IMR-90 (cell line): ENCODE measurements at regions not wholly inside any gene's neighbourhood (a gene's known extent, or its start where the extent isn't known, plus 50 kb on each side); places are given as distances from the start of the nearest gene placed in this dataset.
A peak's percentile ranks its signal among the peaks of the same experiment; 100 is the strongest.

Experiments
- ATAC-seq: fragments of 200-7000 bp; cut with Tn5 transposase; 2 replicates; pipeline ENCODE4 v1.9.1; 2020; ENCODE audit warnings: low read depth, mild to moderate bottlenecking, moderate library complexity
- BruUV-seq: library from RNA; stranded (reverse); fragments of 400-500 nt; replicated peaks from 2 replicates; lab custom pipeline; 2021; lab: Mats Ljungman, UMichigan
- CTCF ChIA-PET: fragments of 300-600 bp; formaldehyde crosslinking; extraction: SDS; loops from one replicate; lab custom pipeline; 2021; ENCODE audit warnings: antibody characterized with exemption; lab: Yijun Ruan, JAX
- POLR2A ChIA-PET: fragments of 300-600 bp; sonication (Branson Sonifier 250); formaldehyde crosslinking; loops from one replicate; lab custom pipeline; 2022; ENCODE audit warnings: antibody characterized with exemption; ENCODE audit not compliant: unreplicated experiment; lab: Charles Lee
- DNase-seq: peaks from one replicate; pipeline ENCODE4 v3.0.0; 2013
- H2AFZ ChIP-seq: replicated peaks from 2 replicates; pipeline ENCODE3; 2013; ENCODE audit warnings: low read length, mild to moderate bottlenecking; ENCODE audit not compliant: poor library complexity
- H2AK5ac ChIP-seq: 2 replicates; pipeline ENCODE4 v1.6.1; 2013; ENCODE audit warnings: low read depth, low read length, inconsistent platforms
- H2AK9ac ChIP-seq: replicated peaks from 2 replicates; pipeline ENCODE3; 2013; ENCODE audit warnings: mild to moderate bottlenecking, low read depth, low read length, moderate library complexity; ENCODE audit not compliant: poor library complexity
- H2BK120ac ChIP-seq: 2 replicates; pipeline ENCODE4 v1.6.1; 2013; ENCODE audit warnings: low read depth, low read length, inconsistent platforms
- H2BK15ac ChIP-seq: 3 replicates; pipeline ENCODE4 v1.6.1; 2013; ENCODE audit warnings: low read depth, low read length, inconsistent platforms
- H2BK20ac ChIP-seq: 2 replicates; pipeline ENCODE4 v1.6.1; 2013; ENCODE audit warnings: low read depth, mild to moderate bottlenecking, inconsistent platforms, low read length, moderate library complexity
- H2BK5ac ChIP-seq: 2 replicates; pipeline ENCODE4 v1.6.1; 2013; ENCODE audit warnings: mild to moderate bottlenecking, low read depth, low read length, inconsistent platforms; ENCODE audit not compliant: poor library complexity, severe bottlenecking
- H3K14ac ChIP-seq: replicated peaks from 2 replicates; pipeline ENCODE4 v1.6.1; 2013; ENCODE audit warnings: low read depth, low read length, inconsistent platforms
- H3K18ac ChIP-seq: 2 replicates; pipeline ENCODE4 v1.6.1; 2013; ENCODE audit warnings: low read depth, low read length, control low read depth
- H3K23ac ChIP-seq: 2 replicates; pipeline ENCODE4 v1.6.1; 2013; ENCODE audit warnings: low read depth, low read length, inconsistent platforms
- H3K27ac ChIP-seq: 2 replicates; pipeline ENCODE4 v1.5.1; 2013; ENCODE audit warnings: mild to moderate bottlenecking, control low read depth, low read length; ENCODE audit not compliant: insufficient read depth
- H3K27me3 ChIP-seq: 2 replicates; pipeline ENCODE4 v1.6.1; 2013; ENCODE audit warnings: low read length; ENCODE audit not compliant: control insufficient read depth, insufficient read depth
- H3K36me3 ChIP-seq: 2 replicates; pipeline ENCODE4 v1.6.1; 2013; ENCODE audit warnings: low read length, mixed read lengths; ENCODE audit not compliant: control insufficient read depth, insufficient read depth
- H3K4ac ChIP-seq: 2 replicates; pipeline ENCODE4 v1.6.1; 2013; ENCODE audit warnings: low read depth, low read length, inconsistent platforms
- H3K4me1 ChIP-seq: 2 replicates; pipeline ENCODE4 v1.6.1; 2013; ENCODE audit warnings: low read length, mixed read lengths; ENCODE audit not compliant: control insufficient read depth, insufficient read depth
- H3K4me2 ChIP-seq: 2 replicates; pipeline ENCODE4 v1.6.1; 2013; ENCODE audit warnings: low read depth, mild to moderate bottlenecking, control low read depth, low read length, moderate library complexity
- H3K4me3 ChIP-seq: 2 replicates; pipeline ENCODE4 v1.5.1; 2013; ENCODE audit warnings: low read depth, mild to moderate bottlenecking, control low read depth, low read length, moderate library complexity; ENCODE audit not compliant: insufficient read depth
- H3K56ac ChIP-seq: 2 replicates; pipeline ENCODE4 v1.6.1; 2013; ENCODE audit warnings: low read length, inconsistent platforms; ENCODE audit not compliant: insufficient read depth; ENCODE audit errors: extremely low read depth
- H3K79me1 ChIP-seq, 2 experiments: 2 replicates each; pipeline ENCODE4 v1.6.1; 2013; ENCODE audit warnings: low read length in 2 of 2, inconsistent platforms in 1 of 2, low read depth in 1 of 2
- H3K9ac ChIP-seq: 2 replicates; pipeline ENCODE4 v1.6.1; 2013; ENCODE audit warnings: low read depth, low read length, control low read depth
- H3K9me1 ChIP-seq: 2 replicates; pipeline ENCODE4 v1.6.1; 2013; ENCODE audit warnings: low read length, inconsistent platforms; ENCODE audit not compliant: insufficient read depth
- H3K9me3 ChIP-seq: 2 replicates; pipeline ENCODE4 v1.6.1; 2013; ENCODE audit warnings: low read length; ENCODE audit not compliant: control insufficient read depth, insufficient read depth
- H4K20me1 ChIP-seq: 2 replicates; pipeline ENCODE4 v1.6.1; 2013; ENCODE audit warnings: low read length, inconsistent platforms; ENCODE audit not compliant: insufficient read depth
- H4K5ac ChIP-seq: 2 replicates; pipeline ENCODE4 v1.6.1; 2013; ENCODE audit warnings: mild to moderate bottlenecking, low read depth, low read length, control low read depth
- H4K8ac ChIP-seq, 2 experiments: 2 replicates each; pipeline ENCODE4 v1.6.1; 2013; ENCODE audit warnings: low read depth in 2 of 2, low read length in 2 of 2, control low read depth in 1 of 2, inconsistent platforms in 1 of 2
- H4K91ac ChIP-seq: 2 replicates; pipeline ENCODE4 v1.6.1; 2013; ENCODE audit warnings: low read depth, low read length, inconsistent platforms; ENCODE audit not compliant: insufficient read depth
- BHLHE40 ChIP-seq: fragments of 150-350 bp; IDR thresholded peaks from 2 replicates; pipeline ENCODE4 v1.6.1; 2016; ENCODE audit warnings: mild to moderate bottlenecking, low read depth, low read length
- CEBPB ChIP-seq: IDR thresholded peaks from 2 replicates; pipeline ENCODE4 v1.6.1; 2012; ENCODE audit warnings: low read depth, low read length, improper control_type of control experiment
- CHD1 ChIP-seq: IDR thresholded peaks from 2 replicates; pipeline ENCODE4 v1.6.1; 2012; ENCODE audit warnings: low read depth, low read length, improper control_type of control experiment
- FOS ChIP-seq: fragments of 150-350 bp; IDR thresholded peaks from 2 replicates; pipeline ENCODE4 v1.6.1; 2016; ENCODE audit warnings: low read depth, low read length
- MAFK ChIP-seq: IDR thresholded peaks from 2 replicates; pipeline ENCODE4 v1.6.1; 2012; ENCODE audit warnings: low read depth, low read length, improper control_type of control experiment
- MAZ ChIP-seq: IDR thresholded peaks from 2 replicates; pipeline ENCODE4 v1.6.1; 2012; ENCODE audit warnings: low read depth, mild to moderate bottlenecking, low read length, improper control_type of control experiment, moderate library complexity, borderline replicate concordance
- MXI1 ChIP-seq: IDR thresholded peaks from 2 replicates; pipeline ENCODE4 v1.6.1; 2012; ENCODE audit warnings: low read depth, mild to moderate bottlenecking, low read length, moderate library complexity, borderline replicate concordance
- NFE2L2 ChIP-seq: fragments of 150-350 bp; IDR thresholded peaks from 2 replicates; pipeline ENCODE4 v1.6.1; 2016; ENCODE audit warnings: low read depth, mild to moderate bottlenecking, low read length
- POLR2A ChIP-seq: IDR thresholded peaks from 2 replicates; pipeline ENCODE4 v1.6.1; 2012; ENCODE audit warnings: mild to moderate bottlenecking, low read depth, low read length
- RAD21 ChIP-seq: IDR thresholded peaks from 2 replicates; pipeline ENCODE4 v1.6.1; 2012; ENCODE audit warnings: low read length, improper control_type of control experiment
- RCOR1 ChIP-seq: IDR thresholded peaks from 2 replicates; pipeline ENCODE4 v1.6.1; 2012; ENCODE audit warnings: mild to moderate bottlenecking, low read length, improper control_type of control experiment; ENCODE audit not compliant: insufficient replicate concordance
- RFX5 ChIP-seq: IDR thresholded peaks from 2 replicates; pipeline ENCODE4 v1.8.0; 2012; ENCODE audit warnings: low read depth, mild to moderate bottlenecking, low read length, moderate library complexity
- SMC3 ChIP-seq: fragments of 150-350 bp; IDR thresholded peaks from 2 replicates; pipeline ENCODE4 v1.6.1; 2016; ENCODE audit warnings: low read depth, mild to moderate bottlenecking, antibody characterized with exemption, low read length, moderate library complexity
- WGBS, 2 experiments: methylation state at CpG; one replicate each; pipeline versions ENCODE4 v1.1.5 to v1.1.7; 2013; ENCODE audit warnings: missing lambda C conversion rate in 2 of 2; ENCODE audit not compliant: insufficient read length in 1 of 2; ENCODE audit errors: extremely low coverage in 2 of 2; 5-methylcytosine and 5-hydroxymethylcytosine counted together
- dilution Hi-C: fragments of 300-500 bp; cut with HindIII; formaldehyde crosslinking; loops from one replicate; pipeline ENCODE4 v1.14.3; 2018; ENCODE audit warnings: low sequenced_read_pairs; ENCODE audit not compliant: unreplicated experiment
- in situ Hi-C: fragments of 300-500 bp; cut with MboI; formaldehyde crosslinking; loops from 3 replicates; pipeline ENCODE4 v1.14.3; 2019; ENCODE audit warnings: low sequenced_read_pairs, inconsistent platforms, mixed read lengths
- intact Hi-C: fragments of 100-400 bp; cut with micrococcal nuclease; formaldehyde crosslinking; loops from 2 replicates; pipeline ENCODE4 v1.10.0; 2022
- TF ChIP-seq, protein P1 (sequence below): fragments of 150-350 bp; IDR thresholded peaks from 2 replicates; pipeline ENCODE4 v1.6.1; 2017; ENCODE audit warnings: mild to moderate bottlenecking, antibody characterized with exemption, low read length, low read depth
- TF ChIP-seq, protein P2 (sequence below): fragments of 150-350 bp; IDR thresholded peaks from 2 replicates; pipeline ENCODE4 v1.6.1; 2016; ENCODE audit warnings: low read depth, mild to moderate bottlenecking, low read length, moderate library complexity, borderline replicate concordance

DNA sequence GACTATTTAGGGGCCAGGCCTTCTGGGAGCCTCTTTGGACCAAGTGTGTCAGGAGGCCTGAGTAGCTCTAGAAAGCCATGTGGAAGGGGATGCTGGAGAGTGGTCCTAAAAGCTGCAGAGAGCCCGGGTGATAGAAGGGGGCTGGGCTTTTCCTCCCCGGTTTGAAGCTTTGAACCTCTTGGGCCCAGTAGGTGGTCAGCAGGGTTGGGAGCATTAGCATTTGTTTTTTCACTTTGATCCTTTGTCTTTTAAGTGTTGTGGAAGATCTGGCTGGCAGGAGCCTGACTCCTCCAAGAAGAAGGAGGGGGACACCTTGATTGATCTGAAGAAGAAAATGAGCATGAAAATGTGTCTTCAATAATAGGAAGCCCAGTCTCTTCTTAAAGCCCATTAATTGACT lies 596.6 kb downstream of the INSC start:
- 0 out of 2 replicates have a peak overlapping the region, but pooled peaks have one; percentile 1 for H2AK5ac ChIP-seq
- H2BK20ac ChIP-seq = peak overlapping the region; percentile 82
- H3K27ac ChIP-seq = no peak overlapping the region
- H3K9me1 ChIP-seq = peaks cover 9% of the 10 kb centered on the region; the same call in 1 of the 2 replicates
- H4K91ac ChIP-seq = peak overlapping the region; percentile 59; the same call in 1 of the 2 replicates
- no peak overlapping the region for H4K8ac ChIP-seq
- no peak overlapping the region for H4K5ac ChIP-seq
- TF ChIP-seq BHLHE40 (no peak), POLR2A (no peak), MAFK (no peak), CEBPB (no peak), RFX5 (no peak), CHD1 (no peak), FOS (no peak), RCOR1 (no peak), MAZ (no peak), MXI1 (no peak), RAD21 (no peak), SMC3 (no peak), NFE2L2 (no peak)
- TF ChIP-seq, protein P1, sequence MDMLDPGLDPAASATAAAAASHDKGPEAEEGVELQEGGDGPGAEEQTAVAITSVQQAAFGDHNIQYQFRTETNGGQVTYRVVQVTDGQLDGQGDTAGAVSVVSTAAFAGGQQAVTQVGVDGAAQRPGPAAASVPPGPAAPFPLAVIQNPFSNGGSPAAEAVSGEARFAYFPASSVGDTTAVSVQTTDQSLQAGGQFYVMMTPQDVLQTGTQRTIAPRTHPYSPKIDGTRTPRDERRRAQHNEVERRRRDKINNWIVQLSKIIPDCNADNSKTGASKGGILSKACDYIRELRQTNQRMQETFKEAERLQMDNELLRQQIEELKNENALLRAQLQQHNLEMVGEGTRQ = no peak
- TF ChIP-seq, protein P2, sequence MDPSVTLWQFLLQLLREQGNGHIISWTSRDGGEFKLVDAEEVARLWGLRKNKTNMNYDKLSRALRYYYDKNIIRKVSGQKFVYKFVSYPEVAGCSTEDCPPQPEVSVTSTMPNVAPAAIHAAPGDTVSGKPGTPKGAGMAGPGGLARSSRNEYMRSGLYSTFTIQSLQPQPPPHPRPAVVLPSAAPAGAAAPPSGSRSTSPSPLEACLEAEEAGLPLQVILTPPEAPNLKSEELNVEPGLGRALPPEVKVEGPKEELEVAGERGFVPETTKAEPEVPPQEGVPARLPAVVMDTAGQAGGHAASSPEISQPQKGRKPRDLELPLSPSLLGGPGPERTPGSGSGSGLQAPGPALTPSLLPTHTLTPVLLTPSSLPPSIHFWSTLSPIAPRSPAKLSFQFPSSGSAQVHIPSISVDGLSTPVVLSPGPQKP = no peak
- dilution Hi-C loops = no loop called here
- H3K18ac ChIP-seq = peak overlapping the region; percentile 60
- peaks cover 26% of the 10 kb centered on the region for H3K4me1 ChIP-seq
- no CpG with 5 or more reads among the region's 2 CpGs for WGBS, 2 experiments
- H3K14ac ChIP-seq = peak overlapping the region; percentile 22; the same call in 1 of the 2 replicates
- ChIA-PET POLR2A (no interaction called here), CTCF (interaction anchor here (0.6 kb wide), 1 partner anchor 317 kb away, joined by 3 read pairs; no protein-coding TSS in a partner anchor)
- H2AK9ac ChIP-seq = no peak overlapping the region
- BruUV-seq = no TSS peak
- no peak overlapping the region for H3K9ac ChIP-seq
- no peaks in the 10 kb centered on the region for H4K20me1 ChIP-seq
- H3K56ac ChIP-seq = no peak overlapping the region
- no peak for ATAC-seq
- no peaks in the 10 kb centered on the region for H3K79me1 ChIP-seq
- H2BK5ac ChIP-seq = no peak overlapping the region
- H2BK120ac ChIP-seq = peak overlapping the region; percentile 67
- H3K9me3 ChIP-seq = peaks cover 2% of the 10 kb centered on the region; the same call in 1 of the 2 replicates
- H3K36me3 ChIP-seq = no peaks in the 10 kb centered on the region
- in situ Hi-C loops = no loop called here
- 0 out of 3 replicates have a peak overlapping the region, but pooled peaks have one; percentile 1 for H2BK15ac ChIP-seq
- intact Hi-C loops = loop anchor here (5.0 kb wide), 3 partner anchors 44 to 486 kb away; no protein-coding TSS in a partner anchor
- H3K23ac ChIP-seq = no peak overlapping the region
- peak overlapping the region; percentile 65; the same call in 1 of the 2 replicates for H3K4ac ChIP-seq
- H2AFZ ChIP-seq = no peak overlapping the region
- H3K4me2 ChIP-seq = no peak overlapping the region
- DNase-seq = no peak
- no peak overlapping the region for H3K4me3 ChIP-seq
- no peaks in the 10 kb centered on the region for H3K27me3 ChIP-seq
